ENCODE measurements at regions not wholly inside any gene's neighbourhood (a gene's known extent, or its start where the extent isn't known, plus 50 kb on each side); places are given as distances from the start of the nearest gene placed in this dataset.

GRCh38 chr2:219835493-219835892, 208.1 kb downstream of the SLC4A3 start:
- DNase-seq (ENCODE audit: extremely low read depth in 1 of 4, low spot score in 3 of 4) (no peak), ATAC-seq (no peak), FAIRE-seq (no peak)
- H3K9me3 ChIP-seq (replicated peaks; ENCODE audit: control insufficient read depth, insufficient read depth, low read depth, low read length), result no peaks in the 10 kb centered on the region
- no peaks in the 10 kb centered on the region for H3K4me1 ChIP-seq (replicated peaks in 1 of 2; ENCODE audit: control insufficient read depth in 2 of 2, insufficient read depth in 2 of 2, low read length in 2 of 2)
- intact Hi-C loops (cut with micrococcal nuclease) (no loop called here), in situ Hi-C loops (cut with MboI) (no loop called here)
- CTCF ChIA-PET (ENCODE audit: low intra/inter-chr PET ratio), result no interaction called here
- POLR2A ChIA-PET, result no interaction called here
- 0 out of 5 replicates have a peak, but pooled peaks cover 0 to 3% of the 10 kb centered on the region in 2 experiments for H3K27me3 ChIP-seq (ENCODE audit: control insufficient read depth in 2 of 2, insufficient read depth in 2 of 2, low read length in 2 of 2)
- no peak overlapping the region for H3K9ac ChIP-seq (ENCODE audit: insufficient read depth in 1 of 2, low read depth in 2 of 2, low read length in 2 of 2)
- BruUV-seq (replicated peaks), result no TSS peak
- H4K20me1 ChIP-seq (replicated peaks; ENCODE audit: control insufficient read depth, insufficient read depth, low read length), result no peaks in the 10 kb centered on the region
- no peaks in the 10 kb centered on the region for H3K79me2 ChIP-seq (ENCODE audit: control insufficient read depth, insufficient read depth, low read length)
- H2AFZ ChIP-seq (ENCODE audit: low read depth, low read length), result no peak overlapping the region
- H3K4me2 ChIP-seq (ENCODE audit: insufficient read depth, low read length), result no peak overlapping the region
- 0% methylated on average over 3 of the region's 3 CpGs for WGBS (ENCODE audit: insufficient coverage, low coverage, missing lambda C conversion rate)
- H3K27ac ChIP-seq (ENCODE audit: extremely low read depth, low read depth, low read length), result no peak overlapping the region
- no peaks in the 10 kb centered on the region for H3K36me3 ChIP-seq (ENCODE audit: control insufficient read depth, insufficient read depth, low read length)
- H3K4me3 ChIP-seq, result no peak overlapping the region
- no peaks in the 10 kb centered on the region for H3K9me1 ChIP-seq (ENCODE audit: control insufficient read depth, insufficient read depth, low read length)
- TF ChIP-seq ZNF282 (CRISPR knock-in tag; IDR thresholded peaks at IDR 0.05) (no peak), RBM22 (IDR thresholded peaks at IDR 0.05; ENCODE audit: low read depth, low read length, poor library complexity, severe bottlenecking) (no peak), MBD1 (CRISPR knock-in tag; IDR thresholded peaks at IDR 0.05) (no peak), PRPF4 (IDR thresholded peaks at IDR 0.05; ENCODE audit: insufficient read depth, low read depth, low read length, poor library complexity, severe bottlenecking) (no peak), HDAC2 (IDR thresholded peaks at IDR 0.05) (no peak)

Data from K562 (cell line).